ENCODE measurements at regions not wholly inside any gene's neighbourhood (a gene's known extent, or its start where the extent isn't known, plus 50 kb on each side); places are given as distances from the start of the nearest gene placed in this dataset.

DNA sequence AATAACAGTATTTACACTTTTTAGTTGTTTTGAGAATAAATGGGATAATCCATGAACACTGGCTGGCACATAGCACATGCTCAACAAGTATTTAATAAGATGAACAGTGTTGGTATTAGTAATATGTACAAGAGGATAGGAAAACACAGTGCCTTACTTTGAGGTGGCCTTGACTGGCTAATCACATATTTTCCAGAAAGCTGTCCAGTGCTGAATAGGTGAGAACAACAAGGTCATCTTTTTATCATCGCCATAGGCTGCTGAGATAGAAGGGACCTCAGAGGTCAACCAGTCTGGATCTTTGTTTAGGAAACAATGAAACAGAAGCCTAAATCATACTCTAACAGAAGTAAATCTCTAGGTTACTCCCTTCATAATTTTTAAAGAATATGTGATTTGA, 89.7 kb upstream of the BCL9 start:
- Histone ChIP-seq H3K36me3 (ENCODE audit: control insufficient read depth, insufficient read depth, low read length) (no peaks in the 10 kb centered on the region), H3K27me3 (ENCODE audit: control insufficient read depth, insufficient read depth, low read length) (no peaks in the 10 kb centered on the region), H3K4me3 (ENCODE audit: low read depth, low read length) (no peak overlapping the region)
- TF ChIP-seq, protein P1, sequence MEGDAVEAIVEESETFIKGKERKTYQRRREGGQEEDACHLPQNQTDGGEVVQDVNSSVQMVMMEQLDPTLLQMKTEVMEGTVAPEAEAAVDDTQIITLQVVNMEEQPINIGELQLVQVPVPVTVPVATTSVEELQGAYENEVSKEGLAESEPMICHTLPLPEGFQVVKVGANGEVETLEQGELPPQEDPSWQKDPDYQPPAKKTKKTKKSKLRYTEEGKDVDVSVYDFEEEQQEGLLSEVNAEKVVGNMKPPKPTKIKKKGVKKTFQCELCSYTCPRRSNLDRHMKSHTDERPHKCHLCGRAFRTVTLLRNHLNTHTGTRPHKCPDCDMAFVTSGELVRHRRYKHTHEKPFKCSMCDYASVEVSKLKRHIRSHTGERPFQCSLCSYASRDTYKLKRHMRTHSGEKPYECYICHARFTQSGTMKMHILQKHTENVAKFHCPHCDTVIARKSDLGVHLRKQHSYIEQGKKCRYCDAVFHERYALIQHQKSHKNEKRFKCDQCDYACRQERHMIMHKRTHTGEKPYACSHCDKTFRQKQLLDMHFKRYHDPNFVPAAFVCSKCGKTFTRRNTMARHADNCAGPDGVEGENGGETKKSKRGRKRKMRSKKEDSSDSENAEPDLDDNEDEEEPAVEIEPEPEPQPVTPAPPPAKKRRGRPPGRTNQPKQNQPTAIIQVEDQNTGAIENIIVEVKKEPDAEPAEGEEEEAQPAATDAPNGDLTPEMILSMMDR (IDR thresholded peaks at IDR 0.05; ENCODE audit: insufficient read depth, low read length, poor library complexity, severe bottlenecking) = no peak
- no peak for DNase-seq (ENCODE audit: low read depth)

DNA sequence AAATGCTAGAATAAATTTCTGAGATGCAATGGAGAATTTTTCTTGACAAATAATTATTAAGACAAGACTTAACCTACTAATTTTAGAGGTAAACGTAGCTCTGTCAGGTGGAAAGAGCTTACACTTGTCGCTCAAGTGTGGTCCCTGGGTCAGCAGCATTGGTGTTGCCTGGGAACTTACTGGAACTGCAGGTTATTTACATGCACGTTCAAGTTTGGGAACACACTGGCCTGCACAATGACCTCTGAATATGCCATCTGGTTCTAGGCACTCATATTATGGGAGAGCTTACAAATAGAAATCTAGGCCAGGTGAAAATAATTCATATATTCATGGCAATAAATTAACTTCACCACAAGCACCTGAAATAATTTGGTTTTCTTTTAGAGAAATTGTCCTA, 88.5 kb upstream of the BCL9 start:
- TF ChIP-seq, protein P1 (IDR thresholded peaks at IDR 0.05; ENCODE audit: insufficient read depth, low read length, poor library complexity, severe bottlenecking) = no peak
- Histone ChIP-seq H3K36me3 (ENCODE audit: control insufficient read depth, insufficient read depth, low read length) (no peaks in the 10 kb centered on the region), H3K27me3 (ENCODE audit: control insufficient read depth, insufficient read depth, low read length) (no peaks in the 10 kb centered on the region), H3K4me3 (ENCODE audit: low read depth, low read length) (no peak overlapping the region)
- DNase-seq (ENCODE audit: low read depth) = no peak

DNA sequence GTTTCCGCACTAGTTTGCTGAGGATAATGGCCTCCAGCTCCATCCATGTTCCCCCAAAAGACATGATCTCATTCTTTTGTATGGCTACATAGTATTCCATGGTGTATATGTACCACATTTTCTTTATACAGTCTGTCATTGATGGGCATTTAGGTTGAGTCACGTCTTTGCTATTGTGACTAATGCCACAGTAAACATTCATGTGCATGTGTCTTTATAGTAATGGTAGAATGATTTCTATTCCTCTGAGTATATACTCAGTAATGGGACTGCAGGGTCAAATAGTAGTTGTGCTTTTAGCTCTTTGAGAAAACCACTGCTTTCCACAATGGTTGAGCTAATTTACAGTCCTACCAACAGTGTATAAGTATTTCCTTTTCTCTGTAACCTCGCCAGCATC, 78.3 kb upstream of the BCL9 start:
- H3K36me3 ChIP-seq (ENCODE audit: control insufficient read depth, insufficient read depth, low read length) = no peaks in the 10 kb centered on the region
- TF ChIP-seq, protein P1 (IDR thresholded peaks at IDR 0.05; ENCODE audit: insufficient read depth, low read length, poor library complexity, severe bottlenecking) = no peak
- no peaks in the 10 kb centered on the region for H3K27me3 ChIP-seq (ENCODE audit: control insufficient read depth, insufficient read depth, low read length)
- DNase-seq (ENCODE audit: low read depth) = no peak
- H3K4me3 ChIP-seq (ENCODE audit: low read depth, low read length) = no peak overlapping the region

DNA sequence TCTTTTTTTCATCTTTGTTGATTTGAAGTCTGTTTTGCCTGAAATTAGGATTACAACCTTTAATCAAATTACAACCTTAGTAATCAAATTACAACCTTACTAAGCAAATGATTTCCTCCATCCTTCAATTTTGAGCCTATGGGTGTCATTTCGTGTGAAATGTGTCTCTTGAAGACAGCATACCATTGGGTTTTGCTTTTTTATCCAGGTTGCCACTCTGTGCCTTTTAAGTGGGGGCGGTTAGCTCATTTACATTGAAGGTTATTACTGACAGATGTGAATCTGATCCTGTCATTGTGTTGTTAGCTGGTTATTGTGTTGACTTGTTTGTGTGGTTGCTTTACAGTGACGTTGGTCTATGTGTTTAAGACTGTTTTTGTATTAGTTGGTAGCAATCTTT, 74.8 kb upstream of the BCL9 start:
- TF ChIP-seq, protein P1 (IDR thresholded peaks at IDR 0.05; ENCODE audit: insufficient read depth, low read length, poor library complexity, severe bottlenecking) = no peak

DNA sequence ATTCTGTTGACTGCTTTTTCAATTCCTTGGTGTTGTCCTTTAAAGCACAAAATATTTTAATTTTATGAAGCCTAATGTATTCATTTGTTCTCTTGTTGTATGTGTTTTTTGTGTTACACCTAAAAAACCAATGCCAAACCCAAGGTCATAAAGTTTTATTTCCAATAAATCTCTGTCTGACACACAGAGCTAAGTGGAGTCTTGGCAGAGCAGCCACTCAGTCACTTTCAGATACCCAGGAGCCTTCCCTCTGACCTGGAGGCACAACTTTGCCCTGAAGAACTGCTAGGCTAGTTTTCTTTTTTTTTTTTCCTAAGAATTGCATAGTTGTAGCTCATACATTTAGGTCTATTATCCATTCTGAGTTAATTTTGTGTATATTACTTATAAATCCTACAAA, 71.2 kb upstream of the BCL9 start:
- TF ChIP-seq, protein P1 (IDR thresholded peaks at IDR 0.05; ENCODE audit: insufficient read depth, low read length, poor library complexity, severe bottlenecking) = no peak
- Histone ChIP-seq H3K4me3 (ENCODE audit: low read depth, low read length) (no peak overlapping the region), H3K27me3 (ENCODE audit: control insufficient read depth, insufficient read depth, low read length) (no peaks in the 10 kb centered on the region), H3K36me3 (ENCODE audit: control insufficient read depth, insufficient read depth, low read length) (no peaks in the 10 kb centered on the region)
- DNase-seq (ENCODE audit: low read depth) = no peak

More for the DNA sequence above, 74.8 kb upstream of the BCL9 start:
- H3K27me3 ChIP-seq (ENCODE audit: control insufficient read depth, insufficient read depth, low read length) = no peaks in the 10 kb centered on the region
- H3K4me3 ChIP-seq (ENCODE audit: low read depth, low read length) = no peak overlapping the region
- DNase-seq (ENCODE audit: low read depth) = no peak
- no peaks in the 10 kb centered on the region for H3K36me3 ChIP-seq (ENCODE audit: control insufficient read depth, insufficient read depth, low read length)

DNA sequence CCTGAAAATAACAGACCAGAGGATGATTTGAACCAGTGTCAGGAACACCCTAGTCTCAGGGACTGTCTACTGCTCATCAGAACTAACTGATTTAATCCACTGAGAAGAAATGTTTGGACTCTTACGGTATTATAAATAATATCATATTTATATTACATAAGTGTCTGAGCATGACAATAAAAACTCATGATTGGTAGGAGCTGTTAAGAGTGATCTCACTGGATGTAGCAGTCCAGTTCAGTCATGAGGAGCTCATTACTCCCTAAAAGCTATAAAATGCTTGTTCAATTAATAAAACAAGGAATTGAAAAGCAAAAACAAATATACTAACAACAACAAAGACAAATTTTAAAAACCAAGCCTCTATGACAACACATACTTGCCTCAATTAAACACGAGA, 68.8 kb upstream of the BCL9 start:
- Histone ChIP-seq H3K36me3 (ENCODE audit: control insufficient read depth, insufficient read depth, low read length) (no peaks in the 10 kb centered on the region), H3K4me3 (ENCODE audit: low read depth, low read length) (no peak overlapping the region), H3K27me3 (ENCODE audit: control insufficient read depth, insufficient read depth, low read length) (no peaks in the 10 kb centered on the region)
- no peak for DNase-seq (ENCODE audit: low read depth)
- TF ChIP-seq, protein P1 (IDR thresholded peaks at IDR 0.05; ENCODE audit: insufficient read depth, low read length, poor library complexity, severe bottlenecking) = no peak
